Activated T-cell treated with anti-CD3 and anti-CD28 coated beads, Interleukin-2, amount 50 U/mL, for 24 hours (primary cell): ENCODE measurements at regions not wholly inside any gene's neighbourhood (a gene's known extent, or its start where the extent isn't known, plus 50 kb on each side); places are given as distances from the start of the nearest gene placed in this dataset.

Experiments used
- DNase-seq: peaks from one replicate; pipeline ENCODE4 v3.0.0-alpha.2; 2020
- H3K27ac Mint-ChIP-seq: 2 replicates; pipeline ENCODE4 v1.8.0; 2020; ENCODE audit warnings: mild to moderate bottlenecking, mixed read lengths
- H3K27me3 Mint-ChIP-seq: 2 replicates; pipeline ENCODE4 v1.8.0; 2020; ENCODE audit warnings: mixed read lengths
- H3K36me3 Mint-ChIP-seq: 2 replicates; pipeline ENCODE4 v1.8.0; 2020; ENCODE audit warnings: low read depth, mixed read lengths
- H3K4me1 Mint-ChIP-seq: 2 replicates; pipeline ENCODE4 v1.8.0; 2020; ENCODE audit warnings: low read depth, mixed read lengths
- H3K4me3 Mint-ChIP-seq: 2 replicates; pipeline ENCODE4 v1.8.0; 2020; ENCODE audit warnings: mild to moderate bottlenecking, moderate library complexity, mixed read lengths
- H3K9me3 Mint-ChIP-seq: 2 replicates; pipeline ENCODE4 v1.8.0; 2020; ENCODE audit warnings: mixed read lengths

DNA sequence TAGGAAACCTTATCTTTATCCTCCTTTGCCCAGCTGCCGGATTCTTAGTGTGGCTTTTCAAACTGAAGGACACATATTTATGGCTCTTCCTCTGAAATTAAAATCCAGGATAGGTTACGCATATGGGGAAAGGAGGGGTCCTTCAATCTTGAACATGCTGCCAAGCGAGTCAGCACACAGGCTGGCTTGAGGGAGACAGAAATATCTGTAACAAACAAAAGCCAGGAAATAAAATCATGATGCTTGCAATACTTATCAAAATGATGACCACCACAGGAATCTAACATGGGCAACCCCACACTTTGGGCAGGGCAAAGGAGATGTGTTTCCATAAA is 196.4 kb upstream of the LDB2 start:
- H3K4me3 Mint-ChIP-seq, result no peak overlapping the region
- H3K36me3 Mint-ChIP-seq, result no peaks in the 10 kb centered on the region
- H3K27me3 Mint-ChIP-seq, result peaks cover 6% of the 10 kb centered on the region
- no peaks in the 10 kb centered on the region for H3K4me1 Mint-ChIP-seq
- no peak for DNase-seq
- no peaks in the 10 kb centered on the region for H3K9me3 Mint-ChIP-seq
- no peak overlapping the region for H3K27ac Mint-ChIP-seq

DNA sequence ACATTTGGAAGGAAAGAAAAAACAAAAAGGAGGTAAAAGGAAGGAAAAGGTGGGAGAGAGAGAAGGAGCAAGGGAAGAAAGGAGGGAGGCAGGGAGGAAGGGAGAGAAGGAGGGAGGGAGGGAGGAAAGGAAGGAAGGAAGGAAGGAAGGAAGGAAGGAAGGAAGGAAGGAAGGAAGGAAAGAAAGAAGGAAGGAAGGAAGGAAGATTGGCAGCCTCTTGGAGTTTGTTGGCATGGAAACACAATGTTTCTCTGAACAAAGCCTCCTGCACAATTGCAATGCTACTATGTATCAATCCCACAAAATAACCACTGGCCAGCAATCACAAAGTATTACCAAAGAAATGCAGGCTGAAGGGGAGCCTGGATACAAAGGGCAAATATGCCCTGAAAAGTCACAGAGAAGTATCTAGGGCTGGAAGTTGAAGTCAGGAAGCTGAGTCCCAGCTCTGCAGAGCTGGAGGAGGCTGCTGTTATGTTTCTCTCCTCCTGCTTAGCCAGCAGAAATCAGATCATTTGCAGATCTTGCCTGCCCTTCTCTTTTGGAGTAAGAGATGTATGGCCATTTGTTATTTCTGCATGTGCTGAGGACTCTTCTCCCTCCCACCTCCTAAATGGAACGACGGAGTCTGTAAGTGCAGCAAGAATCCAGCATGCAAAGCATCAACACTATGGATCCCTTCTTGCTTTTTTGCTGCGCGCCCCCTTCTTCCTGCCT is 195.9 kb upstream of the LDB2 start:
- Mint-ChIP-seq H3K36me3 (no peaks in the 10 kb centered on the region), H3K27me3 (peaks cover 2% of the 10 kb centered on the region), H3K4me1 (no peaks in the 10 kb centered on the region), H3K27ac (no peak overlapping the region), H3K4me3 (no peak overlapping the region), H3K9me3 (no peaks in the 10 kb centered on the region)
- no peak for DNase-seq

DNA sequence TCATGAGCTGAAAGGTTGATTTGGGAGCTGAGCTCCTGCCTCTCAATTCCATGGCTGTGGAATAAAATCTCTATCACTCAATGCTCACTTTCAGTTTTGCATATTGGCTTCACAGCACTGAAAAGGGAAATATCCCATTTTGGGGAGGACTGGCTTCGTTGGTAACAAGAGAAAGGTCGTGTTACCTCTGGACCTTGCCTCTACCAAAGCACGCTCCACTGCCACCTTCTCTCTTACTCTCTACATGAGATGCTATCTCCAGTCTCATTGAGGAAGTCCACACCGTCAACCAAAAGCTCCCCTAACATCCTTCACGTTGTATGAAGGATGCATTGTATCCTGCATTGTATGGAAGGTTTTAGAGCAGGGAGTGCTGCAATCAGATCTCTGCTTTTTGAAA is 195.0 kb upstream of the LDB2 start:
- no peak for DNase-seq
- H3K4me1 Mint-ChIP-seq, result no peaks in the 10 kb centered on the region
- H3K27ac Mint-ChIP-seq, result no peak overlapping the region
- no peaks in the 10 kb centered on the region for H3K36me3 Mint-ChIP-seq
- no peak overlapping the region for H3K4me3 Mint-ChIP-seq
- no peaks in the 10 kb centered on the region for H3K9me3 Mint-ChIP-seq
- peaks cover 2% of the 10 kb centered on the region for H3K27me3 Mint-ChIP-seq

DNA sequence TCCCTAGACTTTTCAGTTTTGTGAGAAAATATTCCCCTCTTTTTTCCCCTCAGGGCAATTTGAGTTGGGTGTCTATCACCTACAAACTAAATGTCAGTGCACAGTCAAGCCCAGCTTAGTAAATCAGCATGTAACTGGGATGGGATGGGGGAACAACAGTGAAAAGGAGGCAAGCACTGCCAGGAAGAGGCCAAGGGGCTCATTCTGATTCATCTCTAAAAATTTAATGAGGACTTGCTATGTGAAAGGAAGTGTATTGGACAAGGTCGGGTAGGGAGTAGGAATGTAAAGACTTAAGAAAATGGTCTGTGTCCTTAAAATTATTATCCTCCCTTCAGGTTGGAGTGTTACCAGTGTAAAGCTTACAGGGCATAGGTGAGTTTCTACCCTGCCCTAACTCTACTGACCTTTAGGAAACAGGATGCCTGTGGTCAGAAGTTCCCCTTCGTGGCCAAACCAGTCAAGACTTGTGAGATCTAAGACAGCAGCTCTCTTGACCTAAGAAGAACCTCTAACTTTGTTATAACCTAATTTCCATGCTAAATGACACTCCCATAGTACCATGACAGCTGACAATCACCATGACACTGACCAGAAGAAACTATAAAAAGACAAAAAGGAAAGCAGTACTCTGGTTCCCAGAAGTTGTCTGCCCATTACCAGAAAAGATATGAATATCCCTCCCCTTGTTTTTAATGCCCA is 194.4 kb upstream of the LDB2 start:
- H3K9me3 Mint-ChIP-seq, result no peaks in the 10 kb centered on the region
- H3K36me3 Mint-ChIP-seq, result no peaks in the 10 kb centered on the region
- no peak overlapping the region for H3K27ac Mint-ChIP-seq
- DNase-seq, result no peak
- peaks cover 2% of the 10 kb centered on the region for H3K27me3 Mint-ChIP-seq
- H3K4me3 Mint-ChIP-seq, result no peak overlapping the region
- H3K4me1 Mint-ChIP-seq, result no peaks in the 10 kb centered on the region

GRCh38 chr4:17091104-17091503 is 192.7 kb upstream of the LDB2 start:
- H3K9me3 Mint-ChIP-seq, result no peaks in the 10 kb centered on the region
- no peak overlapping the region for H3K27ac Mint-ChIP-seq
- no peaks in the 10 kb centered on the region for H3K36me3 Mint-ChIP-seq
- H3K27me3 Mint-ChIP-seq, result peaks cover 2% of the 10 kb centered on the region
- DNase-seq, result no peak
- H3K4me3 Mint-ChIP-seq, result no peak overlapping the region
- no peaks in the 10 kb centered on the region for H3K4me1 Mint-ChIP-seq

DNA sequence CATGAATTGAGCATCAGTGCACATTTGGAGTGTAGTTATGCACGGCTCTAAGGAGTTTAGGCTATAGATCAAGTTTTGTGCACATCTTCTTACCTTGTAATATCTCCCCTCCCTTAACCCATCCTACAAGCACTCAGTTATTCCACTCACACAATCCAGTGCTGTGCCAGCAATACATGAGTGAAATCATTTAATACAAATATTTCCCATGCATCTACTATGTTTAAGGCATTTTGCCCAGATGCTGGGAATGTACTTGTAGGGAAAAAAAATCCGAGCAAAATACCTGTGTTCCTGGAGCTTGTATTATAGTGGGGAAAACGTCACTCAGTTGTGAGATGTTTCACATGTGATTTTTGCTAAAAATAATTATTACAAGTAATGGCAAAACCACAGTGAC is 191.6 kb upstream of the LDB2 start:
- H3K36me3 Mint-ChIP-seq, result no peaks in the 10 kb centered on the region
- H3K27ac Mint-ChIP-seq, result no peak overlapping the region
- no peak for DNase-seq
- H3K27me3 Mint-ChIP-seq, result peaks cover 2% of the 10 kb centered on the region
- no peaks in the 10 kb centered on the region for H3K9me3 Mint-ChIP-seq
- no peaks in the 10 kb centered on the region for H3K4me1 Mint-ChIP-seq
- no peak overlapping the region for H3K4me3 Mint-ChIP-seq

DNA sequence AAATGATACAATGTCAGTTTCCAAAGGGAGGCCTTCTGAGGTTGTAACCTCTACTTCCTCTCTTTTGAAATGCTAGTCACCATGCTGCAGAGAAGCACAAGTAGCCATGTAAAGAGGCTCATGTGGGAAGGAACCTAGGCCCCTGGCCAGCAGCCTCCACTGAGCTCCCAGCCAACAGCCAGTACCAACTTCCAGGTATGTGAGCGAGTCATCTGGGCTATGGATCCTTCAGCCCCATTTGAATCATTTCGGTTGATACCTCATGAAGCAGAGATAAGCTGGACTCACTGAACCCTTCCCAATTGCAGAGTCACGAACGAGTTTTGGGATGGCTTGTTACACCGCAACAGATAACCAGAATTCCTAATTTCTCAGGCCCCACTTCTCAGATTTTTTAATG is 187.0 kb upstream of the LDB2 start:
- no peaks in the 10 kb centered on the region for H3K36me3 Mint-ChIP-seq
- no peaks in the 10 kb centered on the region for H3K4me1 Mint-ChIP-seq
- H3K27me3 Mint-ChIP-seq, result peaks cover 7% of the 10 kb centered on the region
- no peak overlapping the region for H3K4me3 Mint-ChIP-seq
- H3K27ac Mint-ChIP-seq, result no peak overlapping the region
- no peak for DNase-seq
- H3K9me3 Mint-ChIP-seq, result no peaks in the 10 kb centered on the region

DNA sequence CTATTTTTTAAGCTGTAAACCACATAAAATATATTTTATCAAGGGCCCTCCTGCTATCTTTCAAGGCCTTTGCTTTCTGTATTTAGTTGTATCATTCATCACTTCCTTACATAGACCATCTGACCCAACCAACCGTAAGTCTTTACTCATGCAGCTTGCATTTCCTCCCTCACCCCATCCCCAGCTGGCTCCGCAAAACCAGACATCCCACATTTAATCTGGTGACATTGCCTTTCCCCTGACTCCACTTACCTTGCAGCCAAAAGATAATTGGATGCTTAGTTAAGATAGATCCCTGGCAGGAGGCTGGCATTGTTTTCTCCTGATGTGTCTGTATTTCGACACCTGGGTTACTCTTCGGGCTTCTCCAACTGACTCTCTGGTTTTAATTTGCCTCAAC is 183.7 kb upstream of the LDB2 start:
- H3K4me1 Mint-ChIP-seq, result no peaks in the 10 kb centered on the region
- H3K27ac Mint-ChIP-seq, result no peak overlapping the region
- H3K27me3 Mint-ChIP-seq, result peaks cover 7% of the 10 kb centered on the region
- no peak for DNase-seq
- H3K36me3 Mint-ChIP-seq, result no peaks in the 10 kb centered on the region
- no peaks in the 10 kb centered on the region for H3K9me3 Mint-ChIP-seq
- H3K4me3 Mint-ChIP-seq, result no peak overlapping the region

DNA sequence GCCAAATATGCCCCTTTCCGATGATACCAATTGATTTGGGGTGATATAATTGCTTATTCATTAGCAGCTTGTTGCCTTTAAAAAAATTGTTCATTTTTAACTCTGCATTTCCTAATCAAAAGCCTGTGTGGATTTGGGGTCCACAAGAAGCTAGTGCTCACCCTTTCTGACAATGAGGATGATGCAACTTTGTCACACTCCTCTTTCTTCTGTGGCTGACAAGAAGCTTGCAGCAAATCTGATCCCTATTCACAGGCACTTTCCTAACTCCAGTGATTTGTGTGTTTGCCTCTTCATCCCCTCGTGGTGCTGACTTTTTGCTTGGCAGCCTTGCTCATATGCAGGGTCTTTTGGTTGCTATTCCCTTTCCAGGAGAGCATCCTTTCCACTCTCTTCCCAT is 182.7 kb upstream of the LDB2 start:
- Mint-ChIP-seq H3K9me3 (no peaks in the 10 kb centered on the region), H3K4me3 (no peak overlapping the region), H3K27me3 (peaks cover 7% of the 10 kb centered on the region), H3K4me1 (no peaks in the 10 kb centered on the region), H3K27ac (no peak overlapping the region), H3K36me3 (no peaks in the 10 kb centered on the region)
- no peak for DNase-seq

DNA sequence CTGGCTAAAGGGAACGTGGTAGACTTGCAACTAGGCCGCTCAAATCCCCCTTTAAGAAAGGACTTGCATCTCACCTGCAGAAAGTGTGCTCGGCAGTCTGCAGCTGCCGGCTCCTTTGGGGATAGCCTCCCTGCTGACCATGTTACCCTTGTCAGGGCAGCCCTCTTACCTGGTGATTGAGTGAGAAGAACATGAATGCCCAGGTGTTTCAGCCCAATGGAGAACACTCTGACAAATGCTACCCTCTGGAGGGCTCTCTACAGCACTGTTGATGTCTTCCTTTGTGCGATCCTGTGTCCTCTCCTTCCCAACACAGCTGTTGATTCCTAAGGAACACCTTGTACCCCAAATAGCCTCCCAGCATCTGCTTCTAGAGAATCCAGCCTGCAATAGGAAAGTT is 178.7 kb upstream of the LDB2 start:
- Mint-ChIP-seq H3K9me3 (no peaks in the 10 kb centered on the region), H3K4me3 (no peak overlapping the region), H3K27me3 (peaks cover 3% of the 10 kb centered on the region), H3K36me3 (no peaks in the 10 kb centered on the region), H3K27ac (no peak overlapping the region), H3K4me1 (no peaks in the 10 kb centered on the region)
- no peak for DNase-seq

DNA sequence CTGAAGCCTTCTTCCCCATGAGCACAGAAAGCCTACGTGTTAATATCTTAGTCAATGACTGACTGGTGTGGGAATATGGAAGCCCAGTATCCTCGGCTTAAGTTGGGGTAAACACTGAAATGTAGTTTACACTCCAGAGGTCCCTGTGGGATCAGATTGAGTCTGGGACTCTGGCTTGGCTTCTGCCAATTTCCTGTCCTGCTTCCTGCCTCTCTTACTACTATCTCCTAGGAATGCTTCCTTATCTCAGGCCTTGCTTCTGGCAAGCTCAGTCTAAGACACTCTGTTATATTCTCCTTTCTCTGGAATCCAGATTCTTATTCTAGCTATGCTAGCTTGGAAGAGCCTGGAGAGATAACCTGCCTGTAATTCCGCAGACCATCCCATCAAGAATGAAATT is 174.0 kb upstream of the LDB2 start:
- no peaks in the 10 kb centered on the region for H3K36me3 Mint-ChIP-seq
- no peak overlapping the region for H3K4me3 Mint-ChIP-seq
- H3K27ac Mint-ChIP-seq, result no peak overlapping the region

GRCh38 chr4:17068891-17069290 is 170.4 kb upstream of the LDB2 start:
- Mint-ChIP-seq H3K27me3 (no peaks in the 10 kb centered on the region), H3K27ac (no peak overlapping the region), H3K4me3 (no peak overlapping the region), H3K9me3 (no peaks in the 10 kb centered on the region), H3K36me3 (no peaks in the 10 kb centered on the region), H3K4me1 (no peaks in the 10 kb centered on the region)
- DNase-seq, result no peak

More for the DNA sequence above, 174.0 kb upstream of the LDB2 start:
- Mint-ChIP-seq H3K27me3 (no peaks in the 10 kb centered on the region), H3K4me1 (no peaks in the 10 kb centered on the region), H3K9me3 (no peaks in the 10 kb centered on the region)
- no peak for DNase-seq

DNA sequence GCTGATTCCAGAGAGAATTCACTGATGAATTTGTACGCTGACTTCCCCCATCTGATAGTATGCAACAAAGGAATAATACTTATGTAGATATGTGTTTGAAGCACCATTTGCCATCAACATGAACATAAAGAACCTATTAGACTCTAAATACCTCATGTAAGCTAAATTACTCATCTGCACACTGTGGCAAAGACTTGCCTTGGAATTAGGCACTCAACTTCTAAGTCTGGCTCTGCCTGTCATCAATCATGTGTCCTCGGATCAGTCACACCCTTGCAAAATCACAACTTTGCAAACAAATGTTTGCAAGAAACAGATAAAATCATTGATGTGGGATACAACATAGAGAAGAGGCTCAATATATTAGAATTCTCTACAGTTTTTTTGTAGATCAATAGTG is 169.9 kb upstream of the LDB2 start:
- H3K4me1 Mint-ChIP-seq, result no peaks in the 10 kb centered on the region
- H3K4me3 Mint-ChIP-seq, result no peak overlapping the region
- no peaks in the 10 kb centered on the region for H3K27me3 Mint-ChIP-seq
- H3K9me3 Mint-ChIP-seq, result no peaks in the 10 kb centered on the region
- no peaks in the 10 kb centered on the region for H3K36me3 Mint-ChIP-seq
- H3K27ac Mint-ChIP-seq, result no peak overlapping the region
- no peak for DNase-seq

- H3K9me3 Mint-ChIP-seq, result no peaks in the 10 kb centered on the region
- H3K27ac Mint-ChIP-seq, result no peak overlapping the region
- H3K27me3 Mint-ChIP-seq, result no peaks in the 10 kb centered on the region
- no peaks in the 10 kb centered on the region for H3K4me1 Mint-ChIP-seq
- DNase-seq, result no peak
- H3K36me3 Mint-ChIP-seq, result no peaks in the 10 kb centered on the region
- H3K4me3 Mint-ChIP-seq, result no peak overlapping the region
These were observed 168.5 kb upstream of the LDB2 start for GRCh38 chr4:17066972-17067371.

- H3K27me3 Mint-ChIP-seq, result no peaks in the 10 kb centered on the region
- no peak for DNase-seq
- H3K4me1 Mint-ChIP-seq, result no peaks in the 10 kb centered on the region
- no peaks in the 10 kb centered on the region for H3K36me3 Mint-ChIP-seq
- no peaks in the 10 kb centered on the region for H3K9me3 Mint-ChIP-seq
- no peak overlapping the region for H3K4me3 Mint-ChIP-seq
- no peak overlapping the region for H3K27ac Mint-ChIP-seq
These were observed 167.8 kb upstream of the LDB2 start for GRCh38 chr4:17066236-17066635.

GRCh38 chr4:17065821-17066220 is 167.4 kb upstream of the LDB2 start:
- Mint-ChIP-seq H3K36me3 (no peaks in the 10 kb centered on the region), H3K27me3 (no peaks in the 10 kb centered on the region), H3K4me1 (no peaks in the 10 kb centered on the region), H3K27ac (no peak overlapping the region), H3K4me3 (no peak overlapping the region), H3K9me3 (no peaks in the 10 kb centered on the region)
- no peak for DNase-seq
